OCI-LY3 (cell line): ENCODE measurements at regions not wholly inside any gene's neighbourhood (a gene's known extent, or its start where the extent isn't known, plus 50 kb on each side); places are given as distances from the start of the nearest gene placed in this dataset.

Experiments
- EZH2phosphoT487 ChIP-seq: fragments of 200-600 bp; shearing (Covaris generic); IDR thresholded peaks from 2 replicates; pipeline ENCODE4 v1.6.1; 2018; ENCODE audit warnings: antibody characterized with exemption, mixed run types, low read depth
- TF ChIP-seq, protein P1 (sequence below): fragments of 200-600, 300-600 bp; sonication (generic); IDR thresholded peaks from 2 replicates; pipeline ENCODE4 v1.5.1; 2014; ENCODE audit warnings: antibody characterized with exemption, low read length, low read depth

- TF ChIP-seq, protein P1, sequence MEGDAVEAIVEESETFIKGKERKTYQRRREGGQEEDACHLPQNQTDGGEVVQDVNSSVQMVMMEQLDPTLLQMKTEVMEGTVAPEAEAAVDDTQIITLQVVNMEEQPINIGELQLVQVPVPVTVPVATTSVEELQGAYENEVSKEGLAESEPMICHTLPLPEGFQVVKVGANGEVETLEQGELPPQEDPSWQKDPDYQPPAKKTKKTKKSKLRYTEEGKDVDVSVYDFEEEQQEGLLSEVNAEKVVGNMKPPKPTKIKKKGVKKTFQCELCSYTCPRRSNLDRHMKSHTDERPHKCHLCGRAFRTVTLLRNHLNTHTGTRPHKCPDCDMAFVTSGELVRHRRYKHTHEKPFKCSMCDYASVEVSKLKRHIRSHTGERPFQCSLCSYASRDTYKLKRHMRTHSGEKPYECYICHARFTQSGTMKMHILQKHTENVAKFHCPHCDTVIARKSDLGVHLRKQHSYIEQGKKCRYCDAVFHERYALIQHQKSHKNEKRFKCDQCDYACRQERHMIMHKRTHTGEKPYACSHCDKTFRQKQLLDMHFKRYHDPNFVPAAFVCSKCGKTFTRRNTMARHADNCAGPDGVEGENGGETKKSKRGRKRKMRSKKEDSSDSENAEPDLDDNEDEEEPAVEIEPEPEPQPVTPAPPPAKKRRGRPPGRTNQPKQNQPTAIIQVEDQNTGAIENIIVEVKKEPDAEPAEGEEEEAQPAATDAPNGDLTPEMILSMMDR, result no peak
- no peak for TF ChIP-seq EZH2phosphoT487
Measured at GRCh38 chr2:224157655-224158054, 118.6 kb upstream of the SERPINE2 start.
